NB4 (cell line): ENCODE measurements at regions not wholly inside any gene's neighbourhood (a gene's known extent, or its start where the extent isn't known, plus 50 kb on each side); places are given as distances from the start of the nearest gene placed in this dataset.
"Not testable (repeated sequence)": the region's sequence is repeated elsewhere in the genome, so short reads cannot be mapped to it uniquely, and the experiment has no call there.

Source experiments
- DNase-seq: peaks from one replicate; pipeline ENCODE4 v3.0.0; 2010; ENCODE audit warnings: low read depth
- H3K4me3 ChIP-seq: one replicate; pipeline ENCODE4 v1.5.1; 2011; ENCODE audit warnings: mild to moderate bottlenecking, low read depth, low read length, moderate library complexity
- CTCF ChIP-seq: IDR thresholded peaks from one replicate; pipeline ENCODE4 v1.5.1; 2012; ENCODE audit warnings: low read depth, low read length
- MAX ChIP-seq: IDR thresholded peaks from 2 replicates; pipeline ENCODE4 v1.6.1; 2011; ENCODE audit warnings: low read depth, low read length
- MYC ChIP-seq: IDR thresholded peaks from 2 replicates; pipeline ENCODE4 v1.6.1; 2011; ENCODE audit warnings: low read depth, low read length
- POLR2A ChIP-seq: IDR thresholded peaks from 2 replicates; pipeline ENCODE4 v1.6.1; 2011; ENCODE audit warnings: mild to moderate bottlenecking; ENCODE audit not compliant: insufficient read length; ENCODE audit errors: extremely low read depth

GRCh38 chr12:124375141-124375788 is 80.4 kb downstream of the RFLNA start:
- DNase-seq = no peak
- H3K4me3 ChIP-seq = no peak overlapping the region
- TF ChIP-seq CTCF (no peak), MYC (no peak), MAX (no peak), POLR2A (no peak)

- DNase-seq = no peak
- no peak overlapping the region for H3K4me3 ChIP-seq
- no peak for TF ChIP-seq MYC
- no peak for TF ChIP-seq MAX
- no peak for TF ChIP-seq CTCF
- TF ChIP-seq POLR2A = no peak
These were observed 79.7 kb downstream of the RFLNA start for GRCh38 chr12:124374567-124374966.

GRCh38 chr12:124374147-124374546 is 79.3 kb downstream of the RFLNA start:
- no peak overlapping the region for H3K4me3 ChIP-seq
- no peak for TF ChIP-seq CTCF
- TF ChIP-seq POLR2A = no peak
- no peak for TF ChIP-seq MYC
- TF ChIP-seq MAX = no peak
- no peak for DNase-seq

- H3K4me3 ChIP-seq, DNase-seq: not testable (repeated sequence)
These were observed 78.8 kb downstream of the RFLNA start for GRCh38 chr12:124373701-124374100.

GRCh38 chr12:124372831-124373230 is 77.9 kb downstream of the RFLNA start:
- TF ChIP-seq CTCF (no peak), POLR2A (no peak), MAX (no peak), MYC (no peak)

GRCh38 chr12:124371970-124372555 is 77.2 kb downstream of the RFLNA start:
- TF ChIP-seq MYC (no peak), CTCF (no peak), MAX (no peak), POLR2A (no peak)
- no peak for DNase-seq
- H3K4me3 ChIP-seq = no peak overlapping the region

More at GRCh38 chr12:124372831-124373230, 77.9 kb downstream of the RFLNA start:
- DNase-seq = no peak
- H3K4me3 ChIP-seq = no peak overlapping the region
